DND-41 (cell line): ENCODE measurements at regions not wholly inside any gene's neighbourhood (a gene's known extent, or its start where the extent isn't known, plus 50 kb on each side); places are given as distances from the start of the nearest gene placed in this dataset.

Source experiments
- EZH2 ChIP-seq: IDR thresholded peaks from 3 replicates; pipeline ENCODE4 v1.6.1; 2012; ENCODE audit warnings: borderline replicate concordance, low read depth, mild to moderate bottlenecking, moderate library complexity, low read length, inconsistent platforms; ENCODE audit not compliant: severe bottlenecking
- TF ChIP-seq, protein P1 (sequence below): IDR thresholded peaks from 2 replicates; pipeline ENCODE4 v1.5.1; 2012; ENCODE audit warnings: borderline replicate concordance, low read length, moderate library complexity, mild to moderate bottlenecking; ENCODE audit not compliant: poor library complexity, severe bottlenecking; ENCODE audit errors: extremely low read depth

DNA sequence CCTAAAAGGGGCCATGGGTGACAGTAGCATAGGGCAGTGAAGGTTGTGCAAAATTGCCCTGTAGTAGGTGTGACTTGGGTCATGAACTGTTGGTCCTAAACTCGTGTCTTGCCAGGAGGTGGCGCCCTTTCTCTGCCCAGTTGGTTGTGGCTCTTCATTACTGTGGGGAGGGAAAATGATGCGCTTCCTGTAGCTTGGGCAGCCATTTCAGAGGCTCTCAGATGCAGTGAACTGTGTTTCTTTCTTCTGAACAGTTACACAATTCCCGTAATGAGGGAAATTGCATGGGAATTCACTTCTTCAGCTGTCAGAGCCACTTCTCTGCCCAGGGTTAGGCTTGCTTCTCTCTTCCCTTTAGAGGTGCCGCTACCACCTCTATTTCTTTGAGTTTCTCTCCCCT lies 148.1 kb upstream of the NRXN3 start:
- TF ChIP-seq, protein P1, sequence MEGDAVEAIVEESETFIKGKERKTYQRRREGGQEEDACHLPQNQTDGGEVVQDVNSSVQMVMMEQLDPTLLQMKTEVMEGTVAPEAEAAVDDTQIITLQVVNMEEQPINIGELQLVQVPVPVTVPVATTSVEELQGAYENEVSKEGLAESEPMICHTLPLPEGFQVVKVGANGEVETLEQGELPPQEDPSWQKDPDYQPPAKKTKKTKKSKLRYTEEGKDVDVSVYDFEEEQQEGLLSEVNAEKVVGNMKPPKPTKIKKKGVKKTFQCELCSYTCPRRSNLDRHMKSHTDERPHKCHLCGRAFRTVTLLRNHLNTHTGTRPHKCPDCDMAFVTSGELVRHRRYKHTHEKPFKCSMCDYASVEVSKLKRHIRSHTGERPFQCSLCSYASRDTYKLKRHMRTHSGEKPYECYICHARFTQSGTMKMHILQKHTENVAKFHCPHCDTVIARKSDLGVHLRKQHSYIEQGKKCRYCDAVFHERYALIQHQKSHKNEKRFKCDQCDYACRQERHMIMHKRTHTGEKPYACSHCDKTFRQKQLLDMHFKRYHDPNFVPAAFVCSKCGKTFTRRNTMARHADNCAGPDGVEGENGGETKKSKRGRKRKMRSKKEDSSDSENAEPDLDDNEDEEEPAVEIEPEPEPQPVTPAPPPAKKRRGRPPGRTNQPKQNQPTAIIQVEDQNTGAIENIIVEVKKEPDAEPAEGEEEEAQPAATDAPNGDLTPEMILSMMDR = peak; percentile 77
- no peak for TF ChIP-seq EZH2
